Neural cell (in vitro differentiated cells): ENCODE measurements at regions not wholly inside any gene's neighbourhood (a gene's known extent, or its start where the extent isn't known, plus 50 kb on each side); places are given as distances from the start of the nearest gene placed in this dataset.

ENCODE experiments used
- H2AFZ ChIP-seq: fragments of 200-600, 300-800 bp; sonication (generic), shearing (Covaris generic); 2 replicates; pipeline ENCODE4 v1.6.0; 2014; ENCODE audit warnings: low read depth, mild to moderate bottlenecking, antibody characterized with exemption, low read length, moderate library complexity
- H3F3A ChIP-seq: fragments of 200-600 bp; shearing (Covaris generic); 2 replicates; pipeline ENCODE4 v1.6.1; 2016; ENCODE audit warnings: mild to moderate bottlenecking, moderate library complexity, mixed read lengths, antibody characterized with exemption, low read length; ENCODE audit not compliant: insufficient read depth, poor library complexity, severe bottlenecking
- H3K27ac ChIP-seq: fragments of 200-600, 300-800 bp; sonication (generic), shearing (Covaris generic); 2 replicates; pipeline ENCODE4 v1.5.1; 2014; ENCODE audit warnings: mild to moderate bottlenecking, low read length, moderate library complexity
- H3K27me3 ChIP-seq: fragments of 300-800, 200-600 bp; sonication (generic), shearing (Covaris generic); 2 replicates; pipeline ENCODE4 v1.6.0; 2014; ENCODE audit warnings: mild to moderate bottlenecking, low read depth, low read length, moderate library complexity; ENCODE audit not compliant: insufficient read depth
- H3K36me3 ChIP-seq: fragments of 300-800, 200-600 bp; sonication (generic), shearing (Covaris generic); 2 replicates; pipeline ENCODE4 v1.5.1; 2014; ENCODE audit warnings: mild to moderate bottlenecking, antibody characterized with exemption, low read length, moderate library complexity; ENCODE audit not compliant: insufficient read depth
- H3K4me2 ChIP-seq: fragments of 300-800, 200-600 bp; sonication (generic), shearing (Covaris generic); 2 replicates; pipeline ENCODE4 v1.6.0; 2014; ENCODE audit warnings: mild to moderate bottlenecking, low read length
- H3K4me3 ChIP-seq: fragments of 300-800, 200-600 bp; sonication (generic), shearing (Covaris generic); 2 replicates; pipeline ENCODE4 v1.5.1; 2014; ENCODE audit warnings: mild to moderate bottlenecking, low read length, moderate library complexity
- H3K79me2 ChIP-seq: fragments of 200-600 bp; shearing (Covaris generic); replicated peaks from 2 replicates; pipeline ENCODE4 v1.6.0; 2014; ENCODE audit warnings: mild to moderate bottlenecking, low read length, moderate library complexity; ENCODE audit not compliant: insufficient read depth
- H3K9ac ChIP-seq: fragments of 300-800, 200-600 bp; sonication (generic), shearing (Covaris generic); 2 replicates; pipeline ENCODE4 v1.6.1; 2016; ENCODE audit warnings: mild to moderate bottlenecking, low read length, mixed read lengths
- H3K9me2 ChIP-seq: fragments of 200-600 bp; shearing (Covaris generic); 2 replicates; pipeline ENCODE4 v1.6.1; 2016; ENCODE audit warnings: mild to moderate bottlenecking, low read length, mixed read lengths; ENCODE audit not compliant: insufficient read depth
- H3K9me3 ChIP-seq: fragments of 200-600, 300-800 bp; sonication (generic), shearing (Covaris generic); 2 replicates; pipeline ENCODE4 v1.6.1; 2016; ENCODE audit warnings: mild to moderate bottlenecking, mixed run types, low read length, moderate library complexity, mixed read lengths
- H4K20me1 ChIP-seq: fragments of 200-600 bp; shearing (Covaris generic); 2 replicates; pipeline ENCODE4 v1.6.1; 2016; ENCODE audit warnings: mild to moderate bottlenecking, mixed run types; ENCODE audit not compliant: insufficient read depth
- CTCF ChIP-seq: fragments of 450-650 bp; IDR thresholded peaks from 2 replicates; pipeline ENCODE4 v1.5.1; 2014; ENCODE audit warnings: antibody characterized with exemption, mild to moderate bottlenecking, moderate library complexity; ENCODE audit not compliant: poor library complexity, severe bottlenecking
- EP300 ChIP-seq: fragments of 450-650 bp; conservative IDR thresholded peaks from 2 replicates; pipeline ENCODE4 v1.6.1; 2014; ENCODE audit warnings: antibody characterized with exemption, mild to moderate bottlenecking, moderate library complexity; ENCODE audit not compliant: poor library complexity, severe bottlenecking
- EZH2 ChIP-seq: fragments of 200-600, 300-800 bp; shearing (Covaris generic), sonication (generic); IDR thresholded peaks from 2 replicates; pipeline ENCODE4 v1.6.1; 2014; ENCODE audit warnings: antibody characterized with exemption, low read length, borderline replicate concordance, mild to moderate bottlenecking; ENCODE audit not compliant: insufficient read depth, poor library complexity, severe bottlenecking
- MXI1 ChIP-seq: fragments of 450-650 bp; conservative IDR thresholded peaks from 2 replicates; pipeline ENCODE4 v1.6.1; 2014; ENCODE audit warnings: antibody characterized with exemption, mild to moderate bottlenecking; ENCODE audit not compliant: poor library complexity, severe bottlenecking
- POLR2AphosphoS5 ChIP-seq: IDR thresholded peaks from 2 replicates; pipeline ENCODE4 v1.6.1; 2012
- RAD21 ChIP-seq: fragments of 450-650 bp; conservative IDR thresholded peaks from 2 replicates; pipeline ENCODE4 v1.6.1; 2014; ENCODE audit warnings: antibody characterized with exemption, mild to moderate bottlenecking, moderate library complexity
- REST ChIP-seq: IDR thresholded peaks from 2 replicates; pipeline ENCODE4 v1.6.1; 2012; ENCODE audit warnings: borderline replicate concordance
- SMC3 ChIP-seq: fragments of 450-650 bp; conservative IDR thresholded peaks from 2 replicates; pipeline ENCODE4 v1.6.1; 2014; ENCODE audit warnings: antibody characterized with exemption, mild to moderate bottlenecking, moderate library complexity; ENCODE audit not compliant: poor library complexity
- TAF1 ChIP-seq: IDR thresholded peaks from 2 replicates; pipeline ENCODE4 v1.6.1; 2012; ENCODE audit warnings: low read depth

GRCh38 chr3:163929069-163929652 is 1149.1 kb downstream of the SI start:
- H3K27ac ChIP-seq: no peak overlapping the region
- no peak overlapping the region for H2AFZ ChIP-seq

GRCh38 chr3:163927521-163927920 is 1150.8 kb downstream of the SI start:
- TF ChIP-seq REST (no peak), POLR2AphosphoS5 (no peak)
- H2AFZ ChIP-seq: no peak overlapping the region
- no peak overlapping the region for H3K4me2 ChIP-seq
- no peaks in the 10 kb centered on the region for H3K9me2 ChIP-seq
- H3K27ac ChIP-seq: no peak overlapping the region
- no peaks in the 10 kb centered on the region for H3K36me3 ChIP-seq
- H3K9me3 ChIP-seq: no peaks in the 10 kb centered on the region
- H3K27me3 ChIP-seq: no peaks in the 10 kb centered on the region
- H3F3A ChIP-seq: no peaks in the 10 kb centered on the region
- H3K79me2 ChIP-seq: no peaks in the 10 kb centered on the region
- H3K4me3 ChIP-seq: no peak overlapping the region
- H4K20me1 ChIP-seq: no peaks in the 10 kb centered on the region
- H3K9ac ChIP-seq: no peak overlapping the region

More at GRCh38 chr3:163929069-163929652, 1149.1 kb downstream of the SI start:
- no peaks in the 10 kb centered on the region for H4K20me1 ChIP-seq
- no peaks in the 10 kb centered on the region for H3F3A ChIP-seq
- no peak overlapping the region for H3K9ac ChIP-seq
- H3K27me3 ChIP-seq: no peaks in the 10 kb centered on the region
- H3K79me2 ChIP-seq: no peaks in the 10 kb centered on the region
- H3K36me3 ChIP-seq: no peaks in the 10 kb centered on the region
- H3K4me3 ChIP-seq: no peak overlapping the region
- TF ChIP-seq CTCF (no peak), TAF1 (no peak), SMC3 (no peak), REST (no peak), RAD21 (no peak), MXI1 (no peak), EP300 (no peak), POLR2AphosphoS5 (no peak), EZH2 (no peak)
- no peaks in the 10 kb centered on the region for H3K9me2 ChIP-seq
- no peaks in the 10 kb centered on the region for H3K9me3 ChIP-seq
- no peak overlapping the region for H3K4me2 ChIP-seq
